GM06990 (cell line): ENCODE measurements at regions not wholly inside any gene's neighbourhood (a gene's known extent, or its start where the extent isn't known, plus 50 kb on each side); places are given as distances from the start of the nearest gene placed in this dataset.
"Not testable (repeated sequence)": the region's sequence is repeated elsewhere in the genome, so short reads cannot be mapped to it uniquely, and the experiment has no call there.

Source experiments
- DNase-seq: peaks from one replicate; pipeline ENCODE4 v3.0.0-alpha.2; 2011; ENCODE audit not compliant: insufficient read length; ENCODE audit errors: extremely low read depth
- H3K27me3 ChIP-seq: replicated peaks from 2 replicates; pipeline ENCODE4 v1.6.0; 2011; ENCODE audit warnings: low read length; ENCODE audit not compliant: control insufficient read depth, insufficient read depth
- H3K36me3 ChIP-seq: 2 replicates; pipeline ENCODE4 v1.5.1; 2011; ENCODE audit warnings: low read length; ENCODE audit not compliant: control insufficient read depth, insufficient read depth
- H3K4me3 ChIP-seq: replicated peaks from 2 replicates; pipeline ENCODE4 v1.5.1; 2011; ENCODE audit warnings: low read depth, mild to moderate bottlenecking, control low read depth, low read length
- CTCF ChIP-seq: IDR thresholded peaks from 2 replicates; pipeline ENCODE4 v1.5.1; 2011; ENCODE audit warnings: low read length, control low read depth, mild to moderate bottlenecking, inconsistent platforms; ENCODE audit not compliant: insufficient read depth, poor library complexity, severe bottlenecking

GRCh38 chr2:142742371-142743214, 134.9 kb upstream of the KYNU start:
- no peaks in the 10 kb centered on the region for H3K27me3 ChIP-seq
- no peak for DNase-seq
- H3K36me3 ChIP-seq: no peaks in the 10 kb centered on the region
- TF ChIP-seq CTCF: no peak
- no peak overlapping the region for H3K4me3 ChIP-seq

GRCh38 chr2:142741764-142742269, 135.6 kb upstream of the KYNU start:
- H3K27me3 ChIP-seq: no peaks in the 10 kb centered on the region
- H3K36me3 ChIP-seq: no peaks in the 10 kb centered on the region
- peak; percentile 46 for DNase-seq
- no peak overlapping the region for H3K4me3 ChIP-seq
- no peak for TF ChIP-seq CTCF

GRCh38 chr2:142734770-142735169, 142.7 kb upstream of the KYNU start:
- no peak for DNase-seq
- TF ChIP-seq CTCF: no peak
- Histone ChIP-seq H3K36me3 (no peaks in the 10 kb centered on the region), H3K27me3 (no peaks in the 10 kb centered on the region), H3K4me3 (no peak overlapping the region)

GRCh38 chr2:142734231-142734630, 143.2 kb upstream of the KYNU start:
- H3K27me3 ChIP-seq: no peaks in the 10 kb centered on the region
- TF ChIP-seq CTCF: no peak
- DNase-seq: no peak
- no peak overlapping the region for H3K4me3 ChIP-seq
- H3K36me3 ChIP-seq: no peaks in the 10 kb centered on the region

GRCh38 chr2:142729814-142730213, 147.7 kb upstream of the KYNU start:
- not testable (repeated sequence) for H3K4me3 ChIP-seq, DNase-seq, H3K27me3 ChIP-seq, H3K36me3 ChIP-seq

- H3K27me3 ChIP-seq, H3K4me3 ChIP-seq, DNase-seq, H3K36me3 ChIP-seq: not testable (repeated sequence)
These were observed 149.5 kb upstream of the KYNU start for GRCh38 chr2:142727821-142728478.
